HepG2 (cell line): ENCODE measurements at regions not wholly inside any gene's neighbourhood (a gene's known extent, or its start where the extent isn't known, plus 50 kb on each side); places are given as distances from the start of the nearest gene placed in this dataset.

Experiments
- ATAC-seq: fragments of 200-7000 bp; cut with Tn5 transposase; 3 replicates; pipeline ENCODE4 v1.9.1; 2020; ENCODE audit warnings: mild to moderate bottlenecking, moderate library complexity
- BruUV-seq: library from RNA; stranded (reverse); fragments of 400-500 nt; replicated peaks from 2 replicates; lab custom pipeline; 2021; lab: Mats Ljungman, UMichigan
- CTCF ChIA-PET: fragments of 300-600 bp; formaldehyde crosslinking; extraction: SDS; loops from one replicate; lab custom pipeline; 2021; ENCODE audit warnings: low total read pairs, inconsistent platforms, low intra/inter-chr PET ratio; lab: Yijun Ruan, JAX
- POLR2A ChIA-PET: fragments of 350-600 bp; sonication (Branson Sonifier 250); formaldehyde crosslinking; loops from one replicate; lab custom pipeline; 2020; ENCODE audit warnings: antibody characterized with exemption, inconsistent platforms; lab: Yijun Ruan, JAX
- DNase-seq: peaks from one replicate; pipeline ENCODE4 v3.0.0-alpha.2; 2015; ENCODE audit warnings: low spot score
- FAIRE-seq: peaks from 3 replicates; lab custom pipeline; 2011; peaks lifted over from hg19 to GRCh38; lab: Jason Lieb, UNC
- H2AFZ ChIP-seq: one replicate; pipeline ENCODE4 v1.6.1; 2011; ENCODE audit warnings: low read length, inconsistent platforms
- H3K27ac ChIP-seq: fragments of 300-600 bp; 3 replicates; pipeline ENCODE4 v1.8.0; 2011; ENCODE audit warnings: mixed run types, mild to moderate bottlenecking, mixed read lengths, low read length, inconsistent platforms; ENCODE audit not compliant: insufficient read depth; ENCODE audit errors: extremely low read length
- H3K27me3 ChIP-seq, 2 experiments: fragments of 200-600 bp in 1 of 2; 2 replicates in 1 of 2; 3 replicates in 1 of 2; pipeline versions ENCODE4 v1.6.0 to v1.8.0; 2011; ENCODE audit warnings: low read length in 2 of 2, mild to moderate bottlenecking in 2 of 2, moderate library complexity in 2 of 2, inconsistent platforms in 1 of 2; ENCODE audit not compliant: insufficient read depth in 2 of 2, control insufficient read depth in 1 of 2
- H3K36me3 ChIP-seq, 2 experiments: fragments of 200-600 bp in 1 of 2; replicated peaks in 1 of 2; 2 replicates in 1 of 2; 3 replicates in 1 of 2; pipeline versions ENCODE4 v1.5.1 to v1.8.0; 2011; ENCODE audit warnings: low read length in 2 of 2, inconsistent platforms in 1 of 2; ENCODE audit not compliant: insufficient read depth in 2 of 2, control insufficient read depth in 1 of 2
- H3K4me1 ChIP-seq: 2 replicates; pipeline ENCODE4 v1.5.1; 2012; ENCODE audit warnings: low read length, inconsistent platforms; ENCODE audit not compliant: insufficient read depth
- H3K4me2 ChIP-seq: 2 replicates; pipeline ENCODE4 v1.6.0; 2011; ENCODE audit warnings: low read depth, low read length, inconsistent platforms
- H3K4me3 ChIP-seq, 3 experiments: fragments of 200-600 bp in 1 of 3; sonication (generic), shearing (Covaris generic) in 1 of 3; replicated peaks in 1 of 3; 2 replicates each; pipeline ENCODE4 v1.5.1; 2011 to 2016; ENCODE audit warnings: low read length in 3 of 3, inconsistent platforms in 2 of 3, low read depth in 2 of 3, mild to moderate bottlenecking in 2 of 3, control low read depth in 1 of 3, mixed read lengths in 1 of 3; ENCODE audit not compliant: insufficient read depth in 1 of 3
- H3K79me2 ChIP-seq: one replicate; pipeline ENCODE4 v1.6.1; 2011; ENCODE audit warnings: low read length, inconsistent platforms; ENCODE audit not compliant: insufficient read depth
- H3K9ac ChIP-seq: 2 replicates; pipeline ENCODE4 v1.6.0; 2011; ENCODE audit warnings: mild to moderate bottlenecking, low read depth, low read length, inconsistent platforms; ENCODE audit not compliant: insufficient read depth
- H3K9me3 ChIP-seq: 2 replicates; pipeline ENCODE4 v1.5.1; 2012; ENCODE audit warnings: mild to moderate bottlenecking, low read length
- H4K20me1 ChIP-seq: 2 replicates; pipeline ENCODE4 v1.6.0; 2011; ENCODE audit warnings: inconsistent platforms, mild to moderate bottlenecking, low read length, moderate library complexity; ENCODE audit not compliant: insufficient read depth
- BHLHE40 ChIP-seq: IDR thresholded peaks from 2 replicates; pipeline ENCODE4 v1.6.1; 2011; ENCODE audit warnings: low read length, improper control_type of control experiment
- CSRNP1 ChIP-seq: sonication (generic); formaldehyde crosslinking; IDR thresholded peaks from 2 replicates; pipeline ENCODE4 v1.8.1; 2023; ENCODE audit warnings: mild to moderate bottlenecking, missing genetic modification reagents
- FOXK1 ChIP-seq: sonication (generic); formaldehyde crosslinking; IDR thresholded peaks from 2 replicates; pipeline ENCODE4 v1.4.0; 2020; ENCODE audit warnings: low read depth, missing genetic modification reagents, borderline replicate concordance
- GPBP1L1 ChIP-seq: sonication (generic); formaldehyde crosslinking; IDR thresholded peaks from 2 replicates; pipeline ENCODE4 v1.5.0; 2020; ENCODE audit warnings: mild to moderate bottlenecking, missing genetic modification reagents
- LCORL ChIP-seq, 2 experiments: fragments of 450-650 bp in 1 of 2; sonication (generic) in 1 of 2; formaldehyde crosslinking in 1 of 2; IDR thresholded peaks; 2 replicates each; pipeline versions ENCODE4 v1.5.0 to v1.6.1; 2017 to 2020; ENCODE audit warnings: antibody characterized with exemption in 1 of 2, missing genetic modification reagents in 1 of 2
- MEIS2 ChIP-seq: sonication (generic); formaldehyde crosslinking; IDR thresholded peaks from 2 replicates; pipeline ENCODE4 v1.9.0; 2021; ENCODE audit warnings: mild to moderate bottlenecking, missing genetic modification reagents
- MXD4 ChIP-seq: IDR thresholded peaks from 2 replicates; pipeline ENCODE4 v1.6.1; 2016; ENCODE audit warnings: mild to moderate bottlenecking, missing biosample characterization, missing genetic modification reagents
- PRDM4 ChIP-seq: sonication (generic); formaldehyde crosslinking; IDR thresholded peaks from 2 replicates; pipeline ENCODE4 v1.9.0; 2021; ENCODE audit warnings: missing genetic modification reagents, borderline replicate concordance
- SMC3 ChIP-seq: IDR thresholded peaks from 2 replicates; pipeline ENCODE4 v1.6.1; 2011; ENCODE audit warnings: low read length, improper control_type of control experiment
- ZFP1 ChIP-seq: IDR thresholded peaks from 2 replicates; pipeline ENCODE4 v1.6.1; 2016
- ZNF703 ChIP-seq: sonication (generic); formaldehyde crosslinking; IDR thresholded peaks from 2 replicates; pipeline ENCODE4 v1.5.1; 2020; ENCODE audit warnings: missing genetic modification reagents, mild to moderate bottlenecking, moderate library complexity, borderline replicate concordance
- WGBS: methylation state at CpG from one replicate; pipeline ENCODE4 v1.1.6; 2017; ENCODE audit warnings: low lambda C conversion rate; 5-methylcytosine and 5-hydroxymethylcytosine counted together
- in situ Hi-C: cut with HindIII; loops from 2 replicates; pipeline ENCODE4 v1.10.0; 2017; ENCODE audit warnings: low pct_unique_long_range_greater_than_20kb; ENCODE audit not compliant: extremely low pct_ligation_motif_present
- intact Hi-C: fragments of 100-400 bp; cut with micrococcal nuclease; formaldehyde crosslinking; loops from one replicate; pipeline ENCODE4 v1.10.0; 2022; ENCODE audit not compliant: unreplicated experiment

GRCh38 chr1:219526074-219526473 lies 86.8 kb downstream of the ZC3H11B start (continued):
- TF ChIP-seq PRDM4 (CRISPR knock-in tag), result no peak
- TF ChIP-seq ZFP1 (CRISPR knock-in tag), result no peak
- TF ChIP-seq CSRNP1 (CRISPR knock-in tag), result no peak

- TF ChIP-seq MXD4 (no peak), SMC3 (no peak), MEIS2 (no peak), FOXK1 (CRISPR knock-in tag) (no peak), GPBP1L1 (CRISPR knock-in tag) (no peak), ZNF703 (no peak), LCORL (IDR thresholded peaks at IDR 0.05) (peak; percentile 86), LCORL (CRISPR knock-in tag; IDR thresholded peaks at IDR 0.05) (no peak), BHLHE40 (no peak)
- H3K36me3 ChIP-seq, result no peaks in the 10 kb centered on the region
- no peak overlapping the region for H3K4me2 ChIP-seq
- ChIA-PET CTCF (no interaction called here), POLR2A (no interaction called here)
- H3K4me3 ChIP-seq, result no peak overlapping the region
- no peak for ATAC-seq
- BruUV-seq, result no TSS peak
- H3K27ac ChIP-seq, result no peak overlapping the region
- H3K4me1 ChIP-seq, result no peaks in the 10 kb centered on the region
- no peaks in the 10 kb centered on the region for H3K79me2 ChIP-seq
- FAIRE-seq, result no peak
- no peaks in the 10 kb centered on the region for H4K20me1 ChIP-seq
- WGBS, result 36% methylated on average over 2 of the region's 2 CpGs
- no peak for DNase-seq
- intact Hi-C loops, result no loop called here
- H3K9me3 ChIP-seq, result no peaks in the 10 kb centered on the region
- no peak overlapping the region for H3K9ac ChIP-seq
- H2AFZ ChIP-seq, result no peak overlapping the region
- in situ Hi-C loops, result no loop called here
- H3K27me3 ChIP-seq, result no peaks in the 10 kb centered on the region
These were observed 89.5 kb downstream of the ZC3H11B start for GRCh38 chr1:219523411-219523810.
